Neural progenitor cell (in vitro differentiated cells): ENCODE measurements at regions not wholly inside any gene's neighbourhood (a gene's known extent, or its start where the extent isn't known, plus 50 kb on each side); places are given as distances from the start of the nearest gene placed in this dataset.

Experiments
- CTCF ChIP-seq: fragments of 200-600 bp; sonication (generic); IDR thresholded peaks from 2 replicates; pipeline ENCODE4 v1.5.1; 2017; ENCODE audit warnings: antibody characterized with exemption, mild to moderate bottlenecking
- EZH2 ChIP-seq: fragments of 200-600 bp; sonication (generic); IDR thresholded peaks from 2 replicates; pipeline ENCODE4 v1.6.1; 2017; ENCODE audit warnings: antibody characterized with exemption, mild to moderate bottlenecking, moderate library complexity
- EZH2phosphoT487 ChIP-seq: fragments of 200-600 bp; sonication (generic); IDR thresholded peaks from 2 replicates; pipeline ENCODE4 v1.6.1; 2017; ENCODE audit warnings: antibody characterized with exemption

GRCh38 chr4:188279184-188279583 lies 139.9 kb downstream of the TRIML1 start:
- TF ChIP-seq EZH2 (no peak), CTCF (no peak), EZH2phosphoT487 (no peak)
